Ascending aorta (tissue), 2 donors: ENCODE measurements at regions not wholly inside any gene's neighbourhood (a gene's known extent, or its start where the extent isn't known, plus 50 kb on each side); places are given as distances from the start of the nearest gene placed in this dataset.

Source experiments
- DNase-seq, 2 donors: peaks; one replicate each; pipeline ENCODE4 v3.0.0-alpha.2; 2019; ENCODE audit warnings: low spot score in 2 of 2
- H3K27ac ChIP-seq, 2 donors: fragments of 200-600 bp; sonication (generic); one replicate each; pipeline ENCODE4 v1.5.1; 2016 to 2017; ENCODE audit warnings: mild to moderate bottlenecking in 1 of 2
- H3K27me3 ChIP-seq: fragments of 200-600 bp; sonication (generic); one replicate; pipeline ENCODE4 v1.5.1; 2017
- H3K36me3 ChIP-seq, 2 donors: fragments of 200-600 bp; sonication (generic); one replicate each; pipeline ENCODE4 v1.5.1; 2016
- H3K4me1 ChIP-seq, 2 donors: fragments of 200-600 bp; sonication (generic); one replicate each; pipeline ENCODE4 v1.5.1; 2016 to 2017; ENCODE audit warnings: mild to moderate bottlenecking in 1 of 2
- H3K4me3 ChIP-seq, 2 donors: fragments of 200-600 bp; sonication (generic); one replicate each; pipeline ENCODE4 v1.5.1; 2016 to 2017; ENCODE audit warnings: mild to moderate bottlenecking in 1 of 2
- H3K9me3 ChIP-seq, 2 donors: fragments of 200-600 bp; sonication (generic); one replicate each; pipeline ENCODE4 v1.5.1; 2016
- intact Hi-C: fragments of 100-400 bp; cut with DNase I; formaldehyde crosslinking; loops from one replicate; pipeline ENCODE4 v1.15.1; 2023
- TF ChIP-seq, protein P1 (sequence below), 3 experiments: fragments of 200-600 bp in 2 of 3; fragments of 450-650 bp in 1 of 3; sonication (generic) in 2 of 3; IDR thresholded peaks; one replicate each; pipeline ENCODE4 v1.5.1; 2016 to 2019; ENCODE audit warnings: antibody characterized with exemption in 3 of 3, mild to moderate bottlenecking in 1 of 3, moderate library complexity in 1 of 3

DNA sequence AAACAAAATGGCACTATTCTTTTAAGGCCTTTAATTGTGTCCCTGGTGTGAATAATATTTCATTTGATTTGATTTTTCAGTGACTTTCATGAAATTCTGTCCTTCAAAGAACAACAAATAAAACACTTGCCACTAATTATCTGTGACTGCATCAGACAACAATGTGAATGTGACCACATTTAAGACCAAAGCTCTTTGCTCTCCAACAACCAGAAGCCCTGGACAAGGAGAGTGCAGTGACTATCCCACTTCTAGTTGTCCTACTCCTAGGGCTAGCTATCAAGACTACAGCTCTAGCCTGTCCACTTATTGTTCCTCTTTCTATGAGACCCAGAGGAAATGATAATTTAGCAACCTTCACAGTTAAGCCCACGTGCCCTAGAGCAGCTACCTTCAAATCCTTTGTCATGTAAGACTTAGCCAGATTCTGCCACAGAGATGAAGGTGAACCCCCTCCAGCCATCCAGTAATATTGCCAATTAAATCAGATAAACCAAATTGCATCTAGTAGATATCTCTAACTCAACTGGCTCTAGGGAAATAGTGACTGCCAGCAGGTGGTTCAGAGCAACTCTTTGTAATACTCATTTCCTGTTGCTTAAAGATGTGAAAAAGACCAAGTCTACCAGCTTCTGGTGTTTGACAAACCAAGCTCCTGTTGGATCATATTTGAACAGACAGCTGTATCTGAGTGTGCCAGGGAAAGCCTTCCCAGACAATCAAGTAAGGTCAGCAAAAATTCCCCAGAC, 142.6 kb upstream of the BLID start:
- TF ChIP-seq, protein P1, sequence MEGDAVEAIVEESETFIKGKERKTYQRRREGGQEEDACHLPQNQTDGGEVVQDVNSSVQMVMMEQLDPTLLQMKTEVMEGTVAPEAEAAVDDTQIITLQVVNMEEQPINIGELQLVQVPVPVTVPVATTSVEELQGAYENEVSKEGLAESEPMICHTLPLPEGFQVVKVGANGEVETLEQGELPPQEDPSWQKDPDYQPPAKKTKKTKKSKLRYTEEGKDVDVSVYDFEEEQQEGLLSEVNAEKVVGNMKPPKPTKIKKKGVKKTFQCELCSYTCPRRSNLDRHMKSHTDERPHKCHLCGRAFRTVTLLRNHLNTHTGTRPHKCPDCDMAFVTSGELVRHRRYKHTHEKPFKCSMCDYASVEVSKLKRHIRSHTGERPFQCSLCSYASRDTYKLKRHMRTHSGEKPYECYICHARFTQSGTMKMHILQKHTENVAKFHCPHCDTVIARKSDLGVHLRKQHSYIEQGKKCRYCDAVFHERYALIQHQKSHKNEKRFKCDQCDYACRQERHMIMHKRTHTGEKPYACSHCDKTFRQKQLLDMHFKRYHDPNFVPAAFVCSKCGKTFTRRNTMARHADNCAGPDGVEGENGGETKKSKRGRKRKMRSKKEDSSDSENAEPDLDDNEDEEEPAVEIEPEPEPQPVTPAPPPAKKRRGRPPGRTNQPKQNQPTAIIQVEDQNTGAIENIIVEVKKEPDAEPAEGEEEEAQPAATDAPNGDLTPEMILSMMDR (IDR thresholded peaks at IDR 0.05) = no peak
- intact Hi-C loops = no loop called here

DNA sequence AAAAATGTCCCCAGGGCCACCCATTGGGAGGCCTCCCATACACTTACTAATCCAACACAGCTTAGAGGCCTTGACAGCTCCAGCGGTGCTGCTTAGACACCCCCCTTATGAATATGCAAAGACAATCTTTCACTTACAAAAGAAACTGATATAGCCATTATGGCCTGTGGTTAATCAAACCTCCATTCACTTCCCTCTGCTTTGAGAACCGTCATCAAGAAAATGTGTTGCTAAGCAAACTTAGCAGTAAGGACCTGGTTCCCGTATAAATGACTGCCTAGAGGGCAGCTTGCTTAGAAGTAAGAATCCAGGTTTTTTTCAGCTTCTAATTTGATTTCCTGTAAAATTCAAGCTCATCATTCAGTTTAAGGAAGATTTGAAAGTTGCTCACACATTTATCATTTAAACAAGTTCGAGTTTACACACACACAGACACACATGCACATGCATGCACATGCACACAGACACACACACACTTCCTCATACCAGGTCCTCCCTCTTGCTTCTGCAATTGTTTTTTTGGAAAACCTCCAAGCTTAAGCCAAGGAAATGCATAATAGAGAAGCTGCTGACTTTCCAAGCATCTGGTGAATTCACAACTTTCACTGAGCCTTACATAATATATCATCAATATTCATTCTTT, 137.7 kb upstream of the BLID start:
- H3K36me3 ChIP-seq = peaks cover 0 to 3% of the 10 kb centered on the region in 2 donors
- peaks cover 0 to 3% of the 10 kb centered on the region in 2 donors for H3K4me1 ChIP-seq
- no peak overlapping the region for H3K4me3 ChIP-seq
- no peaks in the 10 kb centered on the region for H3K9me3 ChIP-seq
- intact Hi-C loops = no loop called here
- no peaks in the 10 kb centered on the region for H3K27me3 ChIP-seq
- no peak overlapping the region for H3K27ac ChIP-seq
- TF ChIP-seq, protein P1 (IDR thresholded peaks at IDR 0.05) = no peak
- DNase-seq = no peak

More for the DNA sequence above, 142.6 kb upstream of the BLID start:
- Histone ChIP-seq H3K4me1 (no peaks in the 10 kb centered on the region), H3K27me3 (no peaks in the 10 kb centered on the region), H3K9me3 (no peaks in the 10 kb centered on the region), H3K27ac (no peak overlapping the region), H3K4me3 (no peak overlapping the region), H3K36me3 (peaks cover 0 to 3% of the 10 kb centered on the region in 2 donors)
- no peak for DNase-seq

DNA sequence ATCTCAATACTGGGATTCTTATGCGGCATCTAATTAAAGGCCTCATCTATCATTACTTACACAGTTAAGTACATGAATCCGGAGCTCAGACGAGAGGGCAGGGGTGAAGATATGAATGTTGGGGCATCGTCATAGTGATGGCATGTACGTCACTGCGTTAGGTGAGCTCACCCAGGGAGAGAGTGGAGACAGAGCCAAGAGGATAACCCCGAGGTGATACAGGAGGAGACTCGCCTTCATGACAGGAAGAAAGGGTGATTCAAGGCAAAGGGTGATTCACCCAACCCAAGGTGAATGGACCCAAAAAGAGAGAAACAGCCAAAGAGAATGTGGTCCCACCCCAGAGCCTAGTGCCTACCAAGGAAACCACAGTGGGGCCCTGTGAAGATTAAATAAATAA, 132.9 kb upstream of the BLID start:
- no peak overlapping the region for H3K4me3 ChIP-seq
- no peaks in the 10 kb centered on the region for H3K36me3 ChIP-seq
- DNase-seq = no peak
- TF ChIP-seq, protein P1 (IDR thresholded peaks at IDR 0.05) = no peak
- peaks cover 0 to 3% of the 10 kb centered on the region in 2 donors for H3K4me1 ChIP-seq
- no peaks in the 10 kb centered on the region for H3K27me3 ChIP-seq
- H3K9me3 ChIP-seq = no peaks in the 10 kb centered on the region
- no peak overlapping the region for H3K27ac ChIP-seq
- intact Hi-C loops = no loop called here

DNA sequence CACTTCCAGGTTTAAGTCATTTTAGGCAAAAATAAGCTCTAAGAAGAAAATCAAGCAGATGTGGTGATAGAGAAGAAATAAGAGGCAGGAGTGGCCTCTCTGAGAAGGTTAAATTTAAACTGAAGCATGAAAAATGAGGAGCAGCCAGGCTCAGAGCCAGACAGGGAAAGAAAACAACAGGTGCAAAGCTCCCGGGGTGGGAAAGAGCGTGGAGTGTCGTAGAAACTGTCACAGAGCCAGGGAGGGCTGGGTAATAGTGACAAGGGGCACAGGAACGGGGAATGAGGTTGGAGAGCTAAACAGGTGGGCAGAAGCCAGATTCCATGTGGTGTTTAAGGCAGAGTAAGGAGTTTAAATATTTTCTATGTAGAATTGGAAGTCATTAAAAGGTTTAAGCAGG, 132.1 kb upstream of the BLID start:
- intact Hi-C loops = no loop called here
- no peaks in the 10 kb centered on the region for H3K27me3 ChIP-seq
- H3K4me3 ChIP-seq = no peak overlapping the region
- no peak for DNase-seq
- TF ChIP-seq, protein P1 (IDR thresholded peaks at IDR 0.05) = no peak
- H3K27ac ChIP-seq = no peak overlapping the region
- no peaks in the 10 kb centered on the region for H3K36me3 ChIP-seq
- H3K9me3 ChIP-seq = no peaks in the 10 kb centered on the region
- H3K4me1 ChIP-seq = peaks cover 0 to 3% of the 10 kb centered on the region in 2 donors

DNA sequence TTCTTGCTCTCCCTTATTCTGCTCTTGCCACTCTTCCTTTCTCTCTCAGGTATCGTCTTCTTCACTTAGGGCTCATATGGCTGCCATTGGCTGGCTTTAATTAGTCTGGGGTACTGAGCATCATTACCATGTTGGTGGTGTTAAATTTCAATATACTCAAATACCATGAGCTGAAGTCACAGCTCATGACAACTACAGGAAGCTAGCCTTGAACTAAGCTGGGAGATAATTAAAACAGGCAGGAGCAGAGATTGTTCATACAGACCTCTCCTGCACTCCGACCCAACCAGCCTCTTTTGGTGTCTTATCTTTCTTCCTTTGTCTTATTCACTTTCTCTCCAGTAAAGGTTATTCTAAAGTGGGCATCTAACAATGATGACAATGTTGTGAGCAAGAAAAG, 130.9 kb upstream of the BLID start:
- no peaks in the 10 kb centered on the region for H3K9me3 ChIP-seq
- intact Hi-C loops = no loop called here
- TF ChIP-seq, protein P1 (IDR thresholded peaks at IDR 0.05) = no peak
- H3K4me3 ChIP-seq = no peak overlapping the region
- H3K27ac ChIP-seq = no peak overlapping the region
- H3K4me1 ChIP-seq = peaks cover 0 to 3% of the 10 kb centered on the region in 2 donors
- no peaks in the 10 kb centered on the region for H3K27me3 ChIP-seq
- no peak for DNase-seq
- peaks cover 0 to 3% of the 10 kb centered on the region in 2 donors for H3K36me3 ChIP-seq
